GM18868 (cell line): ENCODE measurements at regions not wholly inside any gene's neighbourhood (a gene's known extent, or its start where the extent isn't known, plus 50 kb on each side); places are given as distances from the start of the nearest gene placed in this dataset.
"Not testable (repeated sequence)": the region's sequence is repeated elsewhere in the genome, so short reads cannot be mapped to it uniquely, and the experiment has no call there.

ENCODE experiments used
- ATAC-seq: cut with Tn5 transposase; IDR thresholded peaks from one replicate; pipeline ENCODE4 v1.9.1; 2021; ENCODE audit warnings: mild to moderate bottlenecking, moderate library complexity; ENCODE audit not compliant: unreplicated experiment

DNA sequence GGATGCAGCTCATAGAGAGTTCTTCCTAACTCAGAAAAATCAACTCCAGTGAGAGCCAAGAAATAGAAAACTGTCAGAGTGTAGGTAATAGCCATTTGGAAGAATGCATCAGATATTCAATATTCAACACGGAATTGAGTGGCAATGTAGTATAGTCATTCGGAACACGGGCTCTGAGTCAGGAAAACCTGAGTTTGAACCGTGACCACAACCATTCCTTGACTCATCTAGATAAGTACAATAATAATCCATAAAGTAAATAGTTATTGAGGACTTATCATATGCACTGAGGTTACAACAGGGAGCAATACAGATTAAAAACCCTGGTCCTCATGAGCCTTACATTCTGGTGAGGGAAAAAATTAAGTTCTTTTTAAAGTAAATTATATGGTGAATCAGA is 62.6 kb upstream of the PHF21A start:
- ATAC-seq, result no peak

DNA sequence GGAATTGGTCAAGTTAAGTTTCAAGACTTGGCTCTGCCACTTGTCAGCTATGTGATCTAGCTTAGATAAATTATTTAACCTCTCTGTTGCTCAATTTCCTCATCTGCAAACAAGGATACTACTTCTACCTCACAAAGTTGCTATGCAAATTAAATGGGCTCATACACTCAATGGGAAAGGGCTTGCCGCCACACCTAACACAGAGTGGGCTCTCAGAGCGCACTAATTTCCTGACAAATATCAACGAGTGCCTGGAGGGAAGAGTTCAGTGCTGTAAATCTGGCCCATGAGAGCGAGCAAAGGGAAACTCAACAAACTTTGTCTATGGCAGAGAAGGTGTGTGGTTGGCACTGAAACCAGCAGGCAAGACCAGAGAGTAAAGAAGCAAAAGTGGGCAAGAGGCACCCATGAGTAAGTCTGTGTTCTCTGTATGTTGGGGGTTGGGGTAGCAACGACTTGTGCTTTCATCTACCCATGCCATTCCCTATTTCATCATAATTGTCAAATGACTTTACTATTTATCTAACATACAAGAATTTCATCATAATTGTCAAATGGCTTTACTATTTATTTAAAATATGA is 60.7 kb upstream of the PHF21A start:
- ATAC-seq, result no peak

DNA sequence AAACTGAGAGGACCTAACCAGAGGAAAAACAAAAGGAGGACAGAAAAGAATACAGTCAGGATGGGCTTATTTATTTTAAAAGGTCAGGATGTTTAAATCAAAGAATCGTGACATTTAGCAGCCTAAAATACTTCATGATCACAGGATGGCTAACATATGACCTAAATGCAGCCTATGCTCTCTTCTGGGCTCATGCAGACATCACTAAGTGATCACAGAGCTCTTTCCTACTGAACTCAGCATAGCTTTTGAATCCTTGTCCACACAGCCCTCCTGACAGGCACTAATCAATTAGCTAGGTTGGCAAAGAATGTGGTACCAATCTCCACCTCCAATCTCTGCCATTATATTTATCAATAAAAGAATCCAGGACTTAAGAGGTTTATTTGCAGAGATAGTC is 60.1 kb upstream of the PHF21A start:
- ATAC-seq, result no peak

DNA sequence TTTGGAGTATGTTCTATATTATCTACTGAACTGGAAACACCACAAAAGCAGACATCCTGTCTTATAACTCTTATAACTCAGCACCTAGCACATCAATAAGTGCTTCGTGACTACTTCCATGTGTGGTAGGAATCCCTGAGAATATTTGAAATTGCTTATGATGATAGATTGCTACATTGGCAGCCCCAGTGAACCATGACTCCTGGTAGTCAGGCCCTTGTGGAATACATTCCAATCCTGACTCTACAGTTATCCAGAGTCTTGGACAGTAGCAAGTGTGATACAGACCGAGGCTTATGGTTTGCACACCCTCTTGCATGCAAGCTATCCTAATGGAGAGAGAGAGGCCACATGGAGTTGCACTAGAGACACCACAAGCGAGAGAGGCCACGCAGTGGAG is 59.5 kb upstream of the PHF21A start:
- ATAC-seq, result no peak

DNA sequence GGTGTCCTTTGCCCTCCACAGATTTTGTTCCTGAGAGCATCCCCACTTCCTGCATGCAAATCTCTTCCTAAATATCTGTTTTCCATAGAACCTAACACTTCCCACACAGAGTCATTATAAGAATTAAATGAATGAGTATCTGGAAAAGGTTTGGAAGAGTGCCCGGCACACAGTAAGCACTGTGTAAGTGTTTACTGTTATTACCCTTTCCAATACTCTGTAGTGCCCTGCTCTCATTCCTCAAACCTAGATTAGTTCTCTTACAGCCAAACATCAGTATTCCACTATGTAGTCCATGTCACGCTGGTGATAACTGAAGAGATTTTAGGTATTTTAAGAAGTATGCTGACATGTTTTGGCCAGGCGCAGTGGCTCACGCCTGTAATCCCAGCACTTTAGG is 57.3 kb upstream of the PHF21A start:
- no peak for ATAC-seq

DNA sequence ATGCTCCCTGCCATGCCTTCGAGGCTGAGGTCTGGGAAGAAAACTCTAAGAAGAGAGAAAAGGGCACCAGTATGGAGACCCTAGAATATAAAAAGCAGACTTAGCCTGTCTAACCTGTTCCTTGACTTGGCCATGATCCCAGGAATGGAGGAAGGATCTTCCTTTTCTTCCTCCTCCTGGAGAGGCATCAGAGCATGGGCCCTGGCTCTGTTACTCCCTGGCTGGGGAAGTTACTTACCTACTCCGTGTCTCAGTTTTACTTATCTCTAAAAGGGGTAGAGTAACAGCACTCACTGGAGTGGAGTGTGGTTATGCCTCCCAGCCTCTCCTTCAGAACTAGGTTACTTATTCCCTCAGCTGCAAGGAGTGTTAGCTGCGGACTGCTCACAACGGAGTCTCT is 55.2 kb upstream of the PHF21A start:
- no peak for ATAC-seq

DNA sequence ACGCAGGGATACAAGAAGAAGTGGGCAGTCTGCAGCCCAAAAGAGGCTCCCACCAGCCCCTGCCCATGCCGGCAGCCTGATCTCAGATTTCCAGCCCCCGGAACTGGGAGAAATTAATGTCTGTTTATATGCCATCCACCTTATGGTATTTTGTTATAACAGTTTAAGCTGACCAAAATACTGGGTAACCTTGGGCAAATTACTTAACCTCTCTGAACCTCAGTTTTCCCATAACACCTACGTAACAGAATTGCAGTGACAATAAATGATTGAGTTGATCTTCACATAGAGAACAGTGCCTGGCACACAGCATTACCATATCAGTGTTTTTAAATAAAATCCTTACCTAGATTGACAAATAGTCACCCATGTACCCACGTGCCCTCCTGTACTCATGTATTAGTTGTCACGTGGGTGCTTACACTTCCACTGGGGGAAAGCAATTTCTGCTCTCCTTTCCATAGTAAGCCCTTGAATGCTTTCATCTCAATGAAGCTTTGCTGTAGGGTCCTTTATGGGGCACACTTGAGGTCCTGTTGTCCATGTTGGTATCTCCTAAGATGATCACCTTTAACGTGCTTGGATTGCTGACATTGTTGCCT is 54.2 kb upstream of the PHF21A start:
- no peak for ATAC-seq

DNA sequence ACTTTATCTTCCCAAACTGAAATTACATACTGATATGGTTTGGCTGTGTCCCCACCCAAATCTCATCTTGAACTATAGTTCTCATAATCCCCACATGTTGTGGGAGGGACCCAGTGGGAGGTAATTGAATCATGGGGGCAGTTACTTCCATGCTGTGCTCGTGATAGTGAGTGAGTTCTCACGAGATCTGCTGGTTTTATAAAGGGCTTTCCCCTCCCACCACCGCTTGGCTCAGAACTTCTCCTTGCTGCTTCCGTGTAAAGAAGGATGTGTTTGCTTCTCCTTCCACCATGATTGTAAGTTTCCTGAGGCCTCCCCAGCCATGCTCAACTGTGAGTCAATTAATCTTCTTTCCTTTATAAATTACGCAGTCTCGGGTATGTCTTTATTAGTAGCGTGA is 50.4 kb upstream of the PHF21A start:
- ATAC-seq, result not testable (repeated sequence)
